Left lung (tissue), 4 donors: ENCODE measurements at regions not wholly inside any gene's neighbourhood (a gene's known extent, or its start where the extent isn't known, plus 50 kb on each side); places are given as distances from the start of the nearest gene placed in this dataset.
A peak's percentile ranks its signal among the peaks of the same experiment; 100 is the strongest.

Experiments
- ATAC-seq: fragments of 200-7000 bp; cut with Tn5 transposase; one replicate; pipeline ENCODE4 v1.9.1; 2020; ENCODE audit warnings: moderate library complexity
- DNase-seq, 4 donors: peaks; one replicate each; pipeline ENCODE4 v3.0.0-alpha.2; 2013 to 2020
- H3K27ac ChIP-seq, 2 donors: fragments of 200-600 bp; sonication (generic) in 1 of 2; one replicate each; pipeline versions ENCODE4 v1.5.0 to v1.8.0; 2020 to 2021
- H3K27me3 ChIP-seq, 2 donors: fragments of 200-600 bp; sonication (generic) in 1 of 2; one replicate each; pipeline versions ENCODE4 v1.5.0 to v1.8.0; 2020 to 2021
- H3K36me3 ChIP-seq, 2 donors: fragments of 200-600 bp; sonication (generic) in 1 of 2; one replicate each; pipeline versions ENCODE4 v1.5.0 to v1.8.0; 2020 to 2021
- H3K4me1 ChIP-seq, 2 donors: fragments of 200-600 bp; one replicate each; pipeline ENCODE4 v1.8.0; 2021
- H3K4me3 ChIP-seq, 2 donors: fragments of 200-600 bp; sonication (generic) in 1 of 2; one replicate each; pipeline versions ENCODE4 v1.5.0 to v1.8.0; 2020 to 2021; ENCODE audit warnings: mild to moderate bottlenecking in 1 of 2
- H3K9me3 ChIP-seq, 2 donors: fragments of 200-600 bp; sonication (generic) in 1 of 2; one replicate each; pipeline versions ENCODE4 v1.5.0 to v1.8.0; 2020 to 2021
- CTCF ChIP-seq, 2 donors: fragments of 200-600 bp; sonication (generic) in 1 of 2; IDR thresholded peaks; one replicate each; pipeline versions ENCODE4 v1.5.0 to v1.8.0; 2021; ENCODE audit warnings: antibody characterized with exemption in 2 of 2
- intact Hi-C, 2 donors: fragments of 100-400 bp; cut with DNase I; formaldehyde crosslinking; loops; one replicate each; pipeline versions ENCODE4 v1.11.2 to v1.14.2; 2022
- donor health status: DM: no; HTN: yes; CAD: no.
- donor health status: DM: no; HTN: no; CAD: no.

- TF ChIP-seq CTCF (IDR thresholded peaks at IDR 0.05) = peak; percentile 22 to 35
- peak in 1 of 4 donors; percentile 42 for DNase-seq
- Histone ChIP-seq H3K27me3 (no peaks in the 10 kb centered on the region), H3K4me1 (no peaks in the 10 kb centered on the region), H3K27ac (no peak overlapping the region), H3K36me3 (no peaks in the 10 kb centered on the region), H3K4me3 (no peak overlapping the region), H3K9me3 (no peaks in the 10 kb centered on the region)
- peak; percentile 77 for ATAC-seq
- intact Hi-C loops = no loop called here
These were observed 379.2 kb upstream of the MIR17HG start for GRCh38 chr13:90968166-90968904.

- TF ChIP-seq CTCF (IDR thresholded peaks at IDR 0.05) = no peak
- Histone ChIP-seq H3K36me3 (no peaks in the 10 kb centered on the region), H3K4me3 (no peak overlapping the region), H3K27me3 (no peaks in the 10 kb centered on the region), H3K27ac (no peak overlapping the region), H3K4me1 (no peaks in the 10 kb centered on the region), H3K9me3 (no peaks in the 10 kb centered on the region)
- DNase-seq (no peak), ATAC-seq (no peak)
- intact Hi-C loops = no loop called here
These were observed 373.1 kb upstream of the MIR17HG start for GRCh38 chr13:90974249-90974975.

GRCh38 chr13:90979059-90979458, 368.4 kb upstream of the MIR17HG start:
- no peak for DNase-seq
- ATAC-seq = no peak
- intact Hi-C loops = no loop called here

GRCh38 chr13:90984756-90985155, 362.7 kb upstream of the MIR17HG start:
- H3K4me1 ChIP-seq = no peaks in the 10 kb centered on the region
- no peak overlapping the region for H3K4me3 ChIP-seq
- no peaks in the 10 kb centered on the region for H3K36me3 ChIP-seq
- no peak for ATAC-seq
- no peaks in the 10 kb centered on the region for H3K27me3 ChIP-seq
- intact Hi-C loops = no loop called here
- peaks cover 0 to 4% of the 10 kb centered on the region in 2 donors for H3K9me3 ChIP-seq
- TF ChIP-seq CTCF (IDR thresholded peaks at IDR 0.05) = no peak
- no peak overlapping the region for H3K27ac ChIP-seq
- no peak for DNase-seq

More at GRCh38 chr13:90979059-90979458, 368.4 kb upstream of the MIR17HG start:
- no peak overlapping the region for H3K27ac ChIP-seq
- peaks cover 0 to 6% of the 10 kb centered on the region in 2 donors for H3K9me3 ChIP-seq
- no peak overlapping the region for H3K4me3 ChIP-seq
- H3K27me3 ChIP-seq = no peaks in the 10 kb centered on the region
- H3K36me3 ChIP-seq = no peaks in the 10 kb centered on the region
- TF ChIP-seq CTCF (IDR thresholded peaks at IDR 0.05) = no peak
- no peaks in the 10 kb centered on the region for H3K4me1 ChIP-seq

- no peaks in the 10 kb centered on the region for H3K4me1 ChIP-seq
- H3K27me3 ChIP-seq = no peaks in the 10 kb centered on the region
- ATAC-seq (no peak), DNase-seq (no peak)
- H3K4me3 ChIP-seq = no peak overlapping the region
- no peaks in the 10 kb centered on the region for H3K36me3 ChIP-seq
- no peak overlapping the region for H3K27ac ChIP-seq
- no peaks in the 10 kb centered on the region for H3K9me3 ChIP-seq
- no peak for TF ChIP-seq CTCF (IDR thresholded peaks at IDR 0.05)
- intact Hi-C loops = no loop called here
These were observed 352.5 kb upstream of the MIR17HG start for GRCh38 chr13:90995001-90995400.
